Liver (tissue), 8 donors: ENCODE measurements at regions not wholly inside any gene's neighbourhood (a gene's known extent, or its start where the extent isn't known, plus 50 kb on each side); places are given as distances from the start of the nearest gene placed in this dataset.

Source experiments
- DNase-seq: peaks from one replicate; pipeline ENCODE4 v3.0.0-alpha.2; 2017; ENCODE audit warnings: low spot score
- H3K27ac ChIP-seq, 2 donors: one replicate each; pipeline ENCODE4 v1.7.0; 2013; ENCODE audit warnings: inconsistent platforms in 2 of 2, low read length in 2 of 2, control low read depth in 1 of 2, low read depth in 1 of 2, mild to moderate bottlenecking in 1 of 2
- H3K27me3 ChIP-seq, 4 donors: one replicate each; pipeline versions ENCODE4 v1.6.1 to v1.7.0; 2013; ENCODE audit warnings: low read length in 3 of 4, inconsistent platforms in 1 of 4, mild to moderate bottlenecking in 1 of 4, moderate library complexity in 1 of 4; ENCODE audit not compliant: control insufficient read depth in 4 of 4, insufficient read depth in 4 of 4
- H3K36me3 ChIP-seq, 4 donors: one replicate each; pipeline versions ENCODE4 v1.6.1 to v1.7.0; 2013; ENCODE audit warnings: low read length in 3 of 4, mild to moderate bottlenecking in 3 of 4, low read depth in 1 of 4, moderate library complexity in 1 of 4; ENCODE audit not compliant: control insufficient read depth in 4 of 4, insufficient read depth in 3 of 4
- H3K4me1 ChIP-seq, 4 donors: one replicate each; pipeline versions ENCODE4 v1.6.1 to v1.7.0; 2013; ENCODE audit warnings: low read length in 3 of 4, mild to moderate bottlenecking in 3 of 4, moderate library complexity in 1 of 4; ENCODE audit not compliant: control insufficient read depth in 4 of 4, insufficient read depth in 4 of 4
- H3K4me3 ChIP-seq, 3 donors: one replicate each; pipeline versions ENCODE4 v1.6.1 to v1.7.0; 2013; ENCODE audit warnings: low read length in 3 of 3, control low read depth in 1 of 3, low read depth in 1 of 3, mild to moderate bottlenecking in 1 of 3
- H3K9ac ChIP-seq, 2 donors: one replicate each; pipeline ENCODE4 v1.7.0; 2013; ENCODE audit warnings: low read length in 2 of 2, mild to moderate bottlenecking in 2 of 2, moderate library complexity in 2 of 2, control low read depth in 1 of 2, low read depth in 1 of 2
- H3K9me3 ChIP-seq, 4 donors: one replicate each; pipeline versions ENCODE4 v1.6.1 to v1.7.0; 2013; ENCODE audit warnings: low read length in 3 of 4; ENCODE audit not compliant: control insufficient read depth in 4 of 4
- EGR1 ChIP-seq, 2 donors: IDR thresholded peaks; 2 replicates each; pipeline ENCODE4 v1.6.1; 2016 to 2018; ENCODE audit warnings: antibody characterized with exemption in 2 of 2, low read depth in 2 of 2
- FOXA1 ChIP-seq: IDR thresholded peaks from 2 replicates; pipeline ENCODE4 v1.6.1; 2016; ENCODE audit warnings: antibody characterized with exemption
- FOXA2 ChIP-seq: IDR thresholded peaks from 2 replicates; pipeline ENCODE4 v1.6.1; 2016; ENCODE audit warnings: antibody characterized with exemption
- GABPA ChIP-seq, 2 donors: IDR thresholded peaks in 1 of 2; conservative IDR thresholded peaks in 1 of 2; 2 replicates each; pipeline ENCODE4 v1.6.1; 2016; ENCODE audit warnings: antibody characterized with exemption in 2 of 2, mild to moderate bottlenecking in 1 of 2, moderate library complexity in 1 of 2
- HNF4A ChIP-seq, 2 donors: conservative IDR thresholded peaks; 2 replicates each; pipeline ENCODE4 v1.6.1; 2016; ENCODE audit warnings: antibody characterized with exemption in 2 of 2, mild to moderate bottlenecking in 2 of 2
- HNF4G ChIP-seq: IDR thresholded peaks from 2 replicates; pipeline ENCODE4 v1.6.1; 2016; ENCODE audit warnings: antibody characterized with exemption
- JUND ChIP-seq, 2 donors: IDR thresholded peaks; 2 replicates each; pipeline ENCODE4 v1.6.1; 2016; ENCODE audit warnings: antibody characterized with exemption in 2 of 2
- NR2F2 ChIP-seq: IDR thresholded peaks from 2 replicates; pipeline ENCODE4 v1.6.1; 2016; ENCODE audit warnings: antibody characterized with exemption
- RAD21 ChIP-seq, 2 donors: IDR thresholded peaks; 2 replicates each; pipeline ENCODE4 v1.6.1; 2016; ENCODE audit warnings: antibody characterized with exemption in 2 of 2, mild to moderate bottlenecking in 2 of 2
- RXRA ChIP-seq, 2 donors: IDR thresholded peaks; 2 replicates each; pipeline ENCODE4 v1.6.1; 2017 to 2018; ENCODE audit warnings: antibody characterized with exemption in 2 of 2, mild to moderate bottlenecking in 1 of 2
- SP1 ChIP-seq: IDR thresholded peaks from 2 replicates; pipeline ENCODE4 v1.6.1; 2018; ENCODE audit warnings: antibody characterized with exemption, mild to moderate bottlenecking
- TAF1 ChIP-seq: conservative IDR thresholded peaks from 2 replicates; pipeline ENCODE4 v1.6.1; 2016; ENCODE audit warnings: antibody characterized with exemption, mild to moderate bottlenecking
- YY1 ChIP-seq: IDR thresholded peaks from 2 replicates; pipeline ENCODE4 v1.6.1; 2016; ENCODE audit warnings: antibody characterized with exemption, mild to moderate bottlenecking
- WGBS: extraction: QIAGEN DNeasy Blood & Tissue Kit; methylation state at CpG from one replicate; pipeline ENCODE4 v1.1.7; 2013; 5-methylcytosine and 5-hydroxymethylcytosine counted together
- TF ChIP-seq, protein P1 (sequence below): IDR thresholded peaks from 2 replicates; pipeline ENCODE4 v1.6.1; 2016; ENCODE audit warnings: antibody characterized with exemption
- TF ChIP-seq, protein P2 (sequence below): fragments of 150-350 bp; IDR thresholded peaks from 2 replicates; pipeline ENCODE4 v1.5.1; 2017; ENCODE audit warnings: improper control_type of control experiment, low read depth, low read length; ENCODE audit not compliant: missing input control
- TF ChIP-seq, protein P3 (sequence below): IDR thresholded peaks from 2 replicates; pipeline ENCODE4 v1.6.1; 2016; ENCODE audit warnings: antibody characterized with exemption, mild to moderate bottlenecking
- TF ChIP-seq, protein P4 (sequence below): IDR thresholded peaks from 2 replicates; pipeline ENCODE4 v1.6.1; 2016; ENCODE audit warnings: antibody characterized with exemption
- donor health status: healthy.
- donor health status: healthy.
- donor health status: healthy.
- donor health status: healthy.
- donor health status: healthy.

DNA sequence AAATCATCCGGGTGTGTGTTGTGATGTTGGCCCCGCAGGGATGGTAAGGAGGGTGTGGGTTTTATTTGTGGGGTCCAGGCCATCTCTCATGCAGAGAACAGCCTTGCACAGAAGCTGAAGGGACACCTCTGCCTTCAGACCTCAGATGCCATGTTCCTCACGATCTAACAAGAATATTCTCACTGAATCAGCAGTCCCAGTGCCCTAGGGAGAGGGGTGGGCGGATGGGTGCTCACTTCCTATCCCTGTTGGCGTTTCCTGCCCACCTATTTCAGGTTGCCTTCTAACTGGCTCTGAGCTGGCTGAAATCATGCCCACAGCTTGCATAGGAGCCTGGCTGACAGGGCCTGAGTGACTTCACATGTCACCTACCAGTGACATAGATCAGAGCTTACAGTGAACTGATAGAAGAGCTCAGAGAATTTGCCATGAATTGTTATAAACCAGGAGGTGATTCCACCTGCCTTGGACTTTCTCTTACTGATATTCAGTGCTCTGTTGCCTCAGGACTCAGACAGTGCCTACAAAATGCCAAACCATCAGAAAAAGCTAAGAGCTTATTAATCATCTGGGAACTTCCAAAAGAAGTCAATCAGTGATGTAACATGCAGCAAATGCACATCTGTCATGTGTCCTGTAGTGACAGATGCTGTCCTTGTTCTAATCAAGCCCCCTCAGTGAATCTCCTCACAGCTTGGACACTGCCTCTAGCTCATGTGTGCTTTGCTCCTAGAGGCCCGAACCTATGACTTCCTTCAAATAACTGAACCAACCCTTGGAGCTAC is 186.8 kb upstream of the ADRA1D start:
- TF ChIP-seq HNF4A (conservative IDR thresholded peaks at IDR 0.05) (no peak), TAF1 (no peak), RAD21 (IDR thresholded peaks at IDR 0.05) (no peak), NR2F2 (no peak), YY1 (no peak), FOXA1 (no peak), HNF4G (no peak), EGR1 (IDR thresholded peaks at IDR 0.05; ENCODE audit: low read depth in 2 of 2) (no peak), RXRA (IDR thresholded peaks at IDR 0.05) (no peak), FOXA2 (no peak), SP1 (no peak), GABPA (IDR thresholded peaks at IDR 0.05 in 1 of 2, conservative IDR thresholded peaks at IDR 0.05 in 1 of 2) (no peak), JUND (IDR thresholded peaks at IDR 0.05) (no peak)
- TF ChIP-seq, protein P1, sequence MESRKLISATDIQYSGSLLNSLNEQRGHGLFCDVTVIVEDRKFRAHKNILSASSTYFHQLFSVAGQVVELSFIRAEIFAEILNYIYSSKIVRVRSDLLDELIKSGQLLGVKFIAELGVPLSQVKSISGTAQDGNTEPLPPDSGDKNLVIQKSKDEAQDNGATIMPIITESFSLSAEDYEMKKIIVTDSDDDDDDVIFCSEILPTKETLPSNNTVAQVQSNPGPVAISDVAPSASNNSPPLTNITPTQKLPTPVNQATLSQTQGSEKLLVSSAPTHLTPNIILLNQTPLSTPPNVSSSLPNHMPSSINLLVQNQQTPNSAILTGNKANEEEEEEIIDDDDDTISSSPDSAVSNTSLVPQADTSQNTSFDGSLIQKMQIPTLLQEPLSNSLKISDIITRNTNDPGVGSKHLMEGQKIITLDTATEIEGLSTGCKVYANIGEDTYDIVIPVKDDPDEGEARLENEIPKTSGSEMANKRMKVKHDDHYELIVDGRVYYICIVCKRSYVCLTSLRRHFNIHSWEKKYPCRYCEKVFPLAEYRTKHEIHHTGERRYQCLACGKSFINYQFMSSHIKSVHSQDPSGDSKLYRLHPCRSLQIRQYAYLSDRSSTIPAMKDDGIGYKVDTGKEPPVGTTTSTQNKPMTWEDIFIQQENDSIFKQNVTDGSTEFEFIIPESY, result no peak
- TF ChIP-seq, protein P2, sequence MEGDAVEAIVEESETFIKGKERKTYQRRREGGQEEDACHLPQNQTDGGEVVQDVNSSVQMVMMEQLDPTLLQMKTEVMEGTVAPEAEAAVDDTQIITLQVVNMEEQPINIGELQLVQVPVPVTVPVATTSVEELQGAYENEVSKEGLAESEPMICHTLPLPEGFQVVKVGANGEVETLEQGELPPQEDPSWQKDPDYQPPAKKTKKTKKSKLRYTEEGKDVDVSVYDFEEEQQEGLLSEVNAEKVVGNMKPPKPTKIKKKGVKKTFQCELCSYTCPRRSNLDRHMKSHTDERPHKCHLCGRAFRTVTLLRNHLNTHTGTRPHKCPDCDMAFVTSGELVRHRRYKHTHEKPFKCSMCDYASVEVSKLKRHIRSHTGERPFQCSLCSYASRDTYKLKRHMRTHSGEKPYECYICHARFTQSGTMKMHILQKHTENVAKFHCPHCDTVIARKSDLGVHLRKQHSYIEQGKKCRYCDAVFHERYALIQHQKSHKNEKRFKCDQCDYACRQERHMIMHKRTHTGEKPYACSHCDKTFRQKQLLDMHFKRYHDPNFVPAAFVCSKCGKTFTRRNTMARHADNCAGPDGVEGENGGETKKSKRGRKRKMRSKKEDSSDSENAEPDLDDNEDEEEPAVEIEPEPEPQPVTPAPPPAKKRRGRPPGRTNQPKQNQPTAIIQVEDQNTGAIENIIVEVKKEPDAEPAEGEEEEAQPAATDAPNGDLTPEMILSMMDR, result no peak
- TF ChIP-seq, protein P3, sequence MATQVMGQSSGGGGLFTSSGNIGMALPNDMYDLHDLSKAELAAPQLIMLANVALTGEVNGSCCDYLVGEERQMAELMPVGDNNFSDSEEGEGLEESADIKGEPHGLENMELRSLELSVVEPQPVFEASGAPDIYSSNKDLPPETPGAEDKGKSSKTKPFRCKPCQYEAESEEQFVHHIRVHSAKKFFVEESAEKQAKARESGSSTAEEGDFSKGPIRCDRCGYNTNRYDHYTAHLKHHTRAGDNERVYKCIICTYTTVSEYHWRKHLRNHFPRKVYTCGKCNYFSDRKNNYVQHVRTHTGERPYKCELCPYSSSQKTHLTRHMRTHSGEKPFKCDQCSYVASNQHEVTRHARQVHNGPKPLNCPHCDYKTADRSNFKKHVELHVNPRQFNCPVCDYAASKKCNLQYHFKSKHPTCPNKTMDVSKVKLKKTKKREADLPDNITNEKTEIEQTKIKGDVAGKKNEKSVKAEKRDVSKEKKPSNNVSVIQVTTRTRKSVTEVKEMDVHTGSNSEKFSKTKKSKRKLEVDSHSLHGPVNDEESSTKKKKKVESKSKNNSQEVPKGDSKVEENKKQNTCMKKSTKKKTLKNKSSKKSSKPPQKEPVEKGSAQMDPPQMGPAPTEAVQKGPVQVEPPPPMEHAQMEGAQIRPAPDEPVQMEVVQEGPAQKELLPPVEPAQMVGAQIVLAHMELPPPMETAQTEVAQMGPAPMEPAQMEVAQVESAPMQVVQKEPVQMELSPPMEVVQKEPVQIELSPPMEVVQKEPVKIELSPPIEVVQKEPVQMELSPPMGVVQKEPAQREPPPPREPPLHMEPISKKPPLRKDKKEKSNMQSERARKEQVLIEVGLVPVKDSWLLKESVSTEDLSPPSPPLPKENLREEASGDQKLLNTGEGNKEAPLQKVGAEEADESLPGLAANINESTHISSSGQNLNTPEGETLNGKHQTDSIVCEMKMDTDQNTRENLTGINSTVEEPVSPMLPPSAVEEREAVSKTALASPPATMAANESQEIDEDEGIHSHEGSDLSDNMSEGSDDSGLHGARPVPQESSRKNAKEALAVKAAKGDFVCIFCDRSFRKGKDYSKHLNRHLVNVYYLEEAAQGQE, result no peak
- TF ChIP-seq, protein P4, sequence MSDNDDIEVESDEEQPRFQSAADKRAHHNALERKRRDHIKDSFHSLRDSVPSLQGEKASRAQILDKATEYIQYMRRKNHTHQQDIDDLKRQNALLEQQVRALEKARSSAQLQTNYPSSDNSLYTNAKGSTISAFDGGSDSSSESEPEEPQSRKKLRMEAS, result no peak
- H3K4me1 ChIP-seq, result peaks cover 0 to 5% (median 3%) of the 10 kb centered on the region in 4 donors
- no peak for DNase-seq
- no peak overlapping the region for H3K27ac ChIP-seq
- no peaks in the 10 kb centered on the region for H3K27me3 ChIP-seq
- H3K4me3 ChIP-seq, result no peak overlapping the region
- no peaks in the 10 kb centered on the region for H3K36me3 ChIP-seq
- no peaks in the 10 kb centered on the region for H3K9me3 ChIP-seq
- no peak overlapping the region for H3K9ac ChIP-seq
- WGBS, result 79% methylated on average over 6 of the region's 6 CpGs
